K562 (cell line): ENCODE measurements at regions not wholly inside any gene's neighbourhood (a gene's known extent, or its start where the extent isn't known, plus 50 kb on each side); places are given as distances from the start of the nearest gene placed in this dataset.

Experiments
- BRCA1 ChIP-seq, 2 experiments: fragments of 450-650 bp in 1 of 2; sonication (generic) in 1 of 2; formaldehyde crosslinking in 1 of 2; IDR thresholded peaks; 2 replicates each; pipeline versions ENCODE4 v1.5.0 to v1.6.1; 2017 to 2020; ENCODE audit warnings: mild to moderate bottlenecking in 1 of 2, missing genetic modification reagents in 1 of 2
- BRD4 ChIP-seq: fragments of 200-600 bp; sonication (generic); IDR thresholded peaks from 2 replicates; pipeline ENCODE4 v1.6.1; 2017; ENCODE audit warnings: inconsistent platforms
- E2F5 ChIP-seq: sonication (generic); formaldehyde crosslinking; IDR thresholded peaks from 2 replicates; pipeline ENCODE4 v1.8.0; 2022; ENCODE audit warnings: mild to moderate bottlenecking, missing genetic modification reagents
- POLR2AphosphoS2 ChIP-seq: IDR thresholded peaks from 2 replicates; pipeline ENCODE4 v1.6.1; 2012; ENCODE audit warnings: low read length, improper control_type of control experiment
- PRDM10 ChIP-seq: fragments of 450-650 bp; IDR thresholded peaks from 2 replicates; pipeline ENCODE4 v1.6.1; 2018; ENCODE audit not compliant: partially characterized antibody
- SMARCA4 ChIP-seq: fragments of 450-650 bp; IDR thresholded peaks from 2 replicates; pipeline ENCODE4 v1.6.1; 2016
- ZFP36 ChIP-seq: fragments of 150-350 bp; IDR thresholded peaks from 2 replicates; pipeline ENCODE4 v1.6.1; 2018; ENCODE audit warnings: low read length, low read depth; ENCODE audit not compliant: partially characterized antibody
- ZNF282 ChIP-seq: sonication (generic); formaldehyde crosslinking; IDR thresholded peaks from 2 replicates; pipeline ENCODE4 v1.8.1; 2023; ENCODE audit warnings: missing genetic modification reagents
- ZNF76 ChIP-seq: fragments of 250-450 bp; sonication (Bioruptor Pico); IDR thresholded peaks from 2 replicates; pipeline ENCODE4 v1.4.0; 2020; ENCODE audit warnings: mild to moderate bottlenecking, moderate library complexity, borderline replicate concordance
- TF ChIP-seq, protein P1 (sequence below), 3 experiments: fragments of 200-800 bp in 1 of 3; fragments of 250-450 bp in 1 of 3; fragments of 450-650 bp in 1 of 3; sonication (Bioruptor Pico) in 1 of 3; sonication (Bioruptor generic) in 1 of 3; formaldehyde crosslinking in 1 of 3; IDR thresholded peaks; 2 replicates each; pipeline versions ENCODE4 v1.6.1 to v1.8.0; 2016 to 2022; ENCODE audit warnings: mild to moderate bottlenecking in 2 of 3, missing genetic modification characterization in 2 of 3, missing compliant biosample characterization in 1 of 3, moderate library complexity in 1 of 3

DNA sequence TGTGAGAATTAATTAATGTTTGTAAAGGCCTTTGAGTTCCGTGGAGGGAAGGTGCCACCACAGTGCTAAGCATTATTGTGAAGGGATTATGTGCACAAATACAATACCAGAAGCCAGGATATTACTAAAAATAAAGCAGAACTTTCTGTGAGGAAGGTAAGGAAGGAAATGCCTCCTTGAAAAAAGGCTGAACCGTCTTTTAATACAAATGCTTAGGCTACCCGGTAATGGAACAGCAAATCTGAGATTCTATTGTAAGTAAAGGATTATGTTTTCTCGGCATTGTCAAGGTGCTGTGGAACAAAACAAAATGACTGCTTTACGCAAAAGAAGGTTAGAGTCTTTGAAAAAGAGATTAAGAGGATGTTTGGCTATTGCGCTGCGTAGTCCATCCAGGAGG is 57.9 kb upstream of the SPRY1 start (continued):
- TF ChIP-seq, protein P1, sequence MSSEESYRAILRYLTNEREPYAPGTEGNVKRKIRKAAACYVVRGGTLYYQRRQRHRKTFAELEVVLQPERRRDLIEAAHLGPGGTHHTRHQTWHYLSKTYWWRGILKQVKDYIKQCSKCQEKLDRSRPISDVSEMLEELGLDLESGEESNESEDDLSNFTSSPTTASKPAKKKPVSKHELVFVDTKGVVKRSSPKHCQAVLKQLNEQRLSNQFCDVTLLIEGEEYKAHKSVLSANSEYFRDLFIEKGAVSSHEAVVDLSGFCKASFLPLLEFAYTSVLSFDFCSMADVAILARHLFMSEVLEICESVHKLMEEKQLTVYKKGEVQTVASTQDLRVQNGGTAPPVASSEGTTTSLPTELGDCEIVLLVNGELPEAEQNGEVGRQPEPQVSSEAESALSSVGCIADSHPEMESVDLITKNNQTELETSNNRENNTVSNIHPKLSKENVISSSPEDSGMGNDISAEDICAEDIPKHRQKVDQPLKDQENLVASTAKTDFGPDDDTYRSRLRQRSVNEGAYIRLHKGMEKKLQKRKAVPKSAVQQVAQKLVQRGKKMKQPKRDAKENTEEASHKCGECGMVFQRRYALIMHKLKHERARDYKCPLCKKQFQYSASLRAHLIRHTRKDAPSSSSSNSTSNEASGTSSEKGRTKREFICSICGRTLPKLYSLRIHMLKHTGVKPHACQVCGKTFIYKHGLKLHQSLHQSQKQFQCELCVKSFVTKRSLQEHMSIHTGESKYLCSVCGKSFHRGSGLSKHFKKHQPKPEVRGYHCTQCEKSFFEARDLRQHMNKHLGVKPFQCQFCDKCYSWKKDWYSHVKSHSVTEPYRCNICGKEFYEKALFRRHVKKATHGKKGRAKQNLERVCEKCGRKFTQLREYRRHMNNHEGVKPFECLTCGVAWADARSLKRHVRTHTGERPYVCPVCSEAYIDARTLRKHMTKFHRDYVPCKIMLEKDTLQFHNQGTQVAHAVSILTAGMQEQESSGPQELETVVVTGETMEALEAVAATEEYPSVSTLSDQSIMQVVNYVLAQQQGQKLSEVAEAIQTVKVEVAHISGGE (CRISPR knock-in tag; IDR thresholded peaks at IDR 0.05): no peak
- TF ChIP-seq E2F5: no peak
- no peak for TF ChIP-seq POLR2AphosphoS2
- TF ChIP-seq ZNF282 (CRISPR knock-in tag): no peak
- no peak for TF ChIP-seq BRCA1 (IDR thresholded peaks at IDR 0.05)
- TF ChIP-seq BRCA1 (CRISPR knock-in tag; IDR thresholded peaks at IDR 0.05): no peak
- no peak for TF ChIP-seq BRD4
- TF ChIP-seq PRDM10: no peak
- no peak for TF ChIP-seq SMARCA4
- TF ChIP-seq ZFP36: no peak
- no peak for TF ChIP-seq ZNF76
